ENCODE measurements at regions not wholly inside any gene's neighbourhood (a gene's known extent, or its start where the extent isn't known, plus 50 kb on each side); places are given as distances from the start of the nearest gene placed in this dataset.

DNA sequence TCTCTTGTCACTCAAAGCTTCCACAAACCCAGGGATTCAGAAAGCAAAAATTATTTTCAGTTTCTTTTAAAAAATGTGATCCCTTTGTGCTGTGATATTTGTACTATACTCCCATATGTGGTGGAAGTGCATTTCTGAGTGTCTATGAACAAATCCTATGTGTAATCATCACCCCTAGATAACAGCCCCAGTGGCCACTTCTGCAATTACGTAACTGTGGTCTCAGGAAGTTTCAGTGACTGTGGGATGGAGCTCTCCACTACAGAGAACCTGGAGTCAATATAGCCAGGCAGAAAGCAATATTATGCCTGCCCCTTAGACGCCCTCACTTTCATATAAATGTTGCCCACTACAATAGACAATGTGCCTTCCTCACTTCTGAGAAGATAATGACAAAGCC is 1101.7 kb upstream of the GHITM start:
- no peak for DNase-seq (ENCODE audit: low read depth, low spot score)

DNA sequence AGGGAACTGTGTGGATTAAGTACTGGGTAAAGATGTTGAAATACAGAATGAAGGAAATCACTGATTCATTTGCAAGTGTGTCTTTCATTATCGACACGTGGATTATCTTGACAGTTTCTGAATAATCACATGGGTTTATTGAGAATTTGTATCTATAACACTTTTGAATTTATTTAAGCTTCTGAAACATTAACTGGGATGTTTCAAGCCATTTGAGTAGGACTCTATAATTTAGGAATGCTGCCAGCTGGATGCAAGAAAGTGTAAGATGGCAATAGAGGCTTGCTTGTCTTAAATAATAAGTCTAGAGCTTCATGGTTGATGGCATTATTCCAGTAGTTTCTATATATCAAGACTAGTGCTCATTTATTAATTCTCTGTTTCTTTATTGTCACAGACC is 1100.7 kb upstream of the GHITM start:
- no peak for DNase-seq (ENCODE audit: low read depth, low spot score)

DNA sequence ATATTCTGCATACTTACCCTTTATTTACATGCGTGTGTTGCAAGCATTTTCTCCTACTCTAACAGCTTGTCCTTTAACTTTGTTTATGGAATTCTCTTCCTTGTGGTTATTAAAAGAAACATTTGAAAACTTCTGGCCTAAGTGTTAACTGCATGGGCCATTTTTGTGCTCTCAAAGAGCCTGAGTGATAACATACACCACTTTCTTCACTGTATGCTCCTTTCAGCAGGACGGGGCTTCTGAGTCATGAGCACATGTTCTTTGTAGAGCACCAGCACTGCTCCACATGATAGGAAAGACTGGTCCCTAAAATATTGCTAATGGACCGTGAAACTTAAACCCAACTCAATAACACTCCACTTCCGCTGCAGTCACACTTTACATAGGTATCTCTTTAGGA is 1093.6 kb upstream of the GHITM start:
- no peak for DNase-seq (ENCODE audit: low read depth, low spot score)

DNA sequence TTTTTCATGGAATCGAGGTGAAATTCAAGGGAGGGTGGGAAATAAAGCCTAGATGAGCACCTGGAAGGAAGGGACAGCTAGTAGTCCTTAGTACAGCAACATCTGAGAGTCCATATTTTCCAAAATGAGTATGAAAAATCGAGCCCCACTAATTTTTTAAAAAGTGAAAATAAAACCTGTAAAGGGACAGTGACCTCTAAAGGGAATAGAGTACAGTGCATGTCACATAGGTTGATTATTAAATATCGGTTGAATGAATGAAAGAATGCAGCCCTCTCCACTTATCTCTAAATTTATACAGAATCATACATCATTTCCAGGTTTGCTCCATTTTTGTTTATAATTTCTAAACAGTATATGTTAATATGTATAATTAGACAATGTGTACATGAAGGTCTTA is 1088.5 kb upstream of the GHITM start:
- no peak for DNase-seq (ENCODE audit: low read depth, low spot score)

DNA sequence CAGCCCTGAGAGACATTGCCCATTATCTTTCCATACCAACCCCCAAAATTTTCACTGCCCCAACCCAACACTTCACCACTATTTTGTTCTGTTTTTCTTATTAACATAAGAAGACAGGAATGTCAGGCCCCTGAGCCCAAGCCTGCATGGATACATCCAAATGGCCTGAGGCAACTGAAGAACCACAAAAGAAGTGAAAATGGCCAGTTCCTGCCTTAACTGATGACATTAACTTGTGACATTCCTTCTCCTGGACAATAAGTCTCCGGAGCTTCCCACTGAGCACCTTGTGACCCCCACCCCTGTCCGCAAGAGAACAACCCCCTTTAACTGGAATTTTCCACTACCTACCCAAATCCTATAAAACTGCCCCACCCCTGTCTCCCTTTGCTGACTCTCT is 1076.4 kb upstream of the GHITM start:
- no peak for DNase-seq (ENCODE audit: low read depth, low spot score)

DNA sequence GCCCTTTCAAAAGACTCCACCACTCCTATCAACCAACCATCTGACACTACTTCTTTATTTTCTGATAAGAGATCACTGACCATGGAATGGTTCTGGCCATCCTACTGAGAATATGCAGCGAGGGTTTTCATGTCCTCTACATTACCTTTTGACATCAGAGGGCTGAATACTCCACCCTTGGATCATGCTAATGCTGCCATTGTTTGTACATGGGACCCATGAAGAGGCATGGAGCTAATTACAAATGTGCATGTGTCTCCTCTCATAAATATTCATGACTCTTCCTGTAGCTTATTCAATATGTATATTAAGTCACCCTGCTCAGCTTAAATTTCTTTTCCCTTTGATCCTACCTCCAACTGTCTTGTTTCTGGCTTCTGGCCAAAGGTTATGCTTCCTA is 1065.8 kb upstream of the GHITM start:
- no peak for DNase-seq (ENCODE audit: low read depth, low spot score)

DNA sequence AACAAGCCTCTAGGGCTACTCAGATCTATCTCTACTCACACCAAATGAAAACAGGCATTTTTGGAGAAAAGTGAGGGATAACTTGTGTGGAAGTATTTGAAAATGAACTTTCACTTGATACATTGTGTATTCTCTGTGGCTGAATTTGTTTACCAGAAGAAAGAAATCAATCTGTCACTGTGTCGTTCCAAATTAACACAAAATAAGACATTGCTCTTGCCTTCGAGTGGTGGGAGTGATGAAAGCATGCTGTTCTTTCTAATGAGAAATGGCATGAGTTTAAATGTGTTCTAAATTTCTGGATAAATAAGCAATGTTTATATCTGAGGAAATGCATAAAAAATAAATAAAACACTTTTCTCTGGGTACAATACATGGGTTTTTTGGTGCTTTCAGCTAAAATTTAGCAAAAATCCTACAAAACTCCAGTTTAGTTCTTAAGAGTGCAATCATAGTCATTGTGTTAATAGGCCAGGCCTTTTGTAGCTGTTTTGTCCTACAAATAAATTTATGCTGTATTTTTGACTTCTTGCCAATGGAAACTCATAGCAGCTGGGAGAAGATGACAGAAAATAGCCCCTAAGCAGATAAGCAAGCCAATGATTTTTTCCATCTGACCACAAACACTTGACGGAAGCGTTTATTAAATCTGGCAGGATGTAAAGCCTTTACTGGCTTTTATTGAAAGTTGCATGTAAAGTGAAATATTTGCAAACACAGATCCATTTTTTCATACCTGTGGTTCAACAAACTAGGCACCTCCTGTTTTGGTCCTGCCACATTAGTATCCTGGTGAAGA is 1064.1 kb upstream of the GHITM start:
- DNase-seq (ENCODE audit: low read depth, low spot score), result no peak

DNA sequence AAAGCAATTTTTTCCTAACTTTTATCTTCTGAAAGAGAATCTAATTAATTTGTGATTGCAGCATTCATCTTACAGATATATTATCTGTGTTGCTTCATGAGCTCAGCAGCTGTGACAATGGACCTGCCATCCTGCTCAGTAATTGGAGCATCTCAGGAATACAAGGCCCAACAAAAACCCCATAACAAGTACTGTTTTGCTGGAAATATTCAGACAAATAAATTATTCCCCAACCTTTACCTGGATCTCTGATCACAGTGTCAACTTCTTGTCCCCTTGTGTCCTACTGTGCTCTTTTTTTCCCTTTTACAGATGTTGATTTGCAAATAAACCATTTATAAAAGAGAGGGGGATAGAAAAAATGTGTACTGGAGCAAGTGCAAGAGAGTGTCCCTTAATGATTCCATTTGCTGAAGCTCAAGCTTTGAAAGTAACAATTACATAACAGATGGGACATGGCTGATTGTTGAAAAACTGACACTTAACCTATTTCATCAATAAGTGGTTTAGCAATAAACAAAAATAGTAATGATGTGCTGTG is 1063.4 kb upstream of the GHITM start:
- DNase-seq (ENCODE audit: low read depth, low spot score), result no peak

DNA sequence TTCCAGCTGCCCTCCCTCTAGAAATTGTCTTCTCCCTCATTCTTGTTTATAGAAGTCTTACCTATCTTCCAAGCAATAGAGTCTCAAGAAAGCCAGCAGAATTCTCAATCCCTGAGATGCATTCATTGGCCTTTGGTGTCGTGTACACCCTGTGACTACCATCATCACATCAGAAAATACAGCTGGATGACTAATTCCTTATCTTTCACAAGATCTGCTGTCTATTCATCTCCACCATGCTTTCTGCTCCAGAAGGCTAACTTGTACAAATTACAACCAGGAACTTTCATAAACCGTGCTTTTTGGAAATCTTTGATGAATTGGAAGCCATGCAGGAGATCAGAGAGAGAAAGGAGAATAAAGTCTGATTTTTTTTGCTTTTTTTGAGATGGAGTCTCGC is 1062.9 kb upstream of the GHITM start:
- DNase-seq (ENCODE audit: low read depth, low spot score), result no peak

DNA sequence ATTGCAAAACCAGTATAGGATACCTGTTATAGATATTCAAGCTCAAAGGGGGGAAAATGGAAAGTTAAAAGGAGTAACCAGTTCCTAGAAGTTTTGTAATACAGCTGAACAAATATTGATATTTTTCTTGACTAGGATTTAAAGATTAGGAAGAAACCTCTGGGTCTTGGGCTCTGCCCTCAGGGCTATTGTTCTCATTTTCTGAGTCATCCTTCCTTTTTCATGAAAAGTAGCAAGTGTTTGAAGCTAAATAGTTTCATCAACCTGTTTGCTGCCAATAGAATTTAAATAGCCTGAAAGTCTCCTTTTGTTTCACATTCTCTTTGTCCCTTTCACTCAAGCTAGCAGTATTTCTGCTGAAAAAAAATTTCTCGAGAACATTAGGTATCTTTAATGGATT is 1061.1 kb upstream of the GHITM start:
- DNase-seq (ENCODE audit: low read depth, low spot score), result no peak

DNA sequence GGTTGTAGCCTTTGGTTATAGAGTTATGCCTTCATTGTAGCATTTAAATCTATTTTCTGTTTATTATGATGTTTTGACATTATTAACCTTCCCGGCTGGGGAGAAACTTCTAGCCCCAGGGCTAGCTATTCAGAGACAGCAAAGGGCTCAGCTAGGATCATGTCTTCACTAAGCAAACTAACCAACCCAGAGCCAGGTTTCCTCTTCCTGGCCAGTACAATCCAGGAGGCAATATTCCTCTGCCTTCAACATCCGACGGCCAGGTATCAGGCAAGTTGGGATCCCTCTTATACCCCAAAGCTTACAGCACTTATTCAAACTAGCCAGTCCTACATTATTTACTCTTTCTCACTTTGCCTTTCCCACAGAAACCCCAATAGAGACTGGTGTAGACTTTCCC is 1060.7 kb upstream of the GHITM start:
- no peak for DNase-seq (ENCODE audit: low read depth, low spot score)

DNA sequence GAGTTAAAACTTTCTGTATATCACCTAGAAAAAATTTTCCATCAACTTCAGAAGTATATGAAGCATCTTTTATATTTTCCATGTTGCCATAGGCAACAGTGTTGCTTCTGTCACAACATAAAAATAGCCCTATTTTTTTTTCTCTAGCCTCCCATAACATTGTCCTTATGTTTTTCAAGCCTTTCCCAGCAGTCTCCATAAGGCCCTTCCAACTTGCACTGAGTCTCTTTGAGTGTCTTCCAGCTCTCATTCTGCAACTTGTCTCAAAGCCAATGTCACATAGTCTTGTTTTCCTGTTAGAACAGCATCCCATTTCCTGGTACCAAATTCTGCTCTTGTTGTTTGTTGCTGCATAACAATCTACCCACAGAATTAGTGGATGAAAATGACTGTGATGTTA is 1055.5 kb upstream of the GHITM start:
- no peak for DNase-seq (ENCODE audit: low read depth, low spot score)

DNA sequence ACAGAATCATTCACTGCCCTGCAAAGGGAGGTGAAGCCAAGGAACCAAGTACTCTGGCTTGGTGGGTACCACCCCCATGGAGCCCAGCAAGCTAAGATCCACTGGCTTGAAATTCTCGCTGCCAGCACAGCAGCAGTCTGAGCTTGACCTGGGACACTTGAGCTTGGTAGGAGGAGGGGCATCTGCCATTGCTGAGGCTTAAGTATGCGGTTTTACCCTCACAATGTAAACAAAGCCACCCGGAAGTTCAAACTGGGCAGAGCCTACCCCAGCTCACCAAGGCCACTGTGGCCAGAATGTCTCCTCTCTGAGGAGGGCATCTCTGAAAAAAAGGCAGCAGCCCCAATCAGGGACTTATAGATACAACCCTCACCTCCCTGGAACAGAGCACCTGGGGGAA is 1050.0 kb upstream of the GHITM start:
- no peak for DNase-seq (ENCODE audit: low read depth, low spot score)

DNA sequence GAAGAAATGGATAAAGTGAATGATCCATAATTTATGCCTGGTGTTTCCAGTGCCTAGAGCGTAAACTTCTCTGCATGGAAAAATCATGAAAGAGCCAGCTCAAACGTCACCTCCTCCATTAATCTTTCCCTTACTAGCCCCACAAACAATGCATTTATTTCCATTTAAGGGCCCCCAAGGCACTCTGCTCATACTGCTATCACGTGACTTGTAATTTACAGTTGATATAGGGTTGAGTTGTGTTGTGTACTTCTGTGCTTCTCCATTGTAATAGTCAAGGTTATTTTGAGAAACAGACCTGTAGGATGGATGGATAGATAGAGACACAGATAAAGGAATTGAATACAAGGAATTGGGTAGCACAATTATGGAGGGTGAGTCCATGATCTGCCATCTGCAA is 1034.7 kb upstream of the GHITM start:
- DNase-seq (ENCODE audit: low read depth, low spot score), result no peak

DNA sequence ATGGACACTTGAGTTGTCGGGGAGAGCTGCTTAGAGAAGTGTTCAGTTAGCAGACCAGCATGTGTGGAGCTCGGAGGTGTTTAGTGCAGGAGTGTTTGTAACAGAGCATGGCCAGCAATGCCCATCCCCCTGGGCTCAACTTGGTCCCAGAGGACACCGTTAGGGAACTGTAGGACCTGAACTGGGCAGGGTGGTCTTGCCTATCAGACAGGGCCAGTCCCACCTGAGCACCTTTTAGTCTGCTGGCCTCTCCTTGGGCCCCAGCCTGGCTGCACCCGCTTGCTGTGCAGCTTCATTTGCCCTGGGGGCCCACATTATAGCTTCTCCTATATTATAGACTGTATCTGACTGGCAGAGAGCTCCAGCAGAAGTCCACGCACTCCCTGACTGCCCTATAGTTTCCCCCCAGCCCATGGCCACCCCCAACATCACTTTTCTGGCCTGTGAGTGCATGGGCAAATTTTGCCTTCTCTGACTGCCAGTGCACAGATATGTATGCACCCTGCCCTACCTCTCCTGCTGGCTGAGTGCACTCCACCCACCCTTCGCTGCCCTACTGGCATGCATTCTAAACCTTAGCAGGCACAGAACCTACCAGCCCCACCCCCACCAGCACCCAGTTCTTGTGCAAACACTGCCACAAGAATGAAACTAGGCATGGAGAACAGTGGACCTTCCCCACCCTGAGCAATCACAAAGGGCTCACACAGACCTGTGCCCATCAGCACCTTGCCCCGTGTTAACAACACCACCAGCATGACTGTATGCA is 1030.6 kb upstream of the GHITM start:
- DNase-seq (ENCODE audit: low read depth, low spot score), result no peak

DNA sequence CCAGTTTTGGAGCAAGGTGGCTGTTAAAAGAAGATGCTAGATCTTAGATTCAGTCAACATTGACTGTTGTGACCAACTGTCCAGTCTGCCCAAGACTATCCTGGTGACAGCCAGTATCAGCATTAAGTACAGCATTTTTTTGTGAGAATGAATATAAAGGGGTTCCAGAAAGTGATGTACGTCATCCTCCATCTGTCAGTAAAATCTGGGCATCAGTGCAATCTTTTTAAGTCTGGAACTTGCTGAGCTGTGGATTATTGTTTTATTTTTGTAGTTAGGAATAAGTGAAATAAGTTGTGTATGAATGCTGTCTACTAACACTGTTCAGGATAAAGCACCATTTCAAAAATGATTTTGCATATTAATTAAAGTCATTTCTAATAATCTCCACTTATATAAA is 1020.0 kb upstream of the GHITM start:
- DNase-seq (ENCODE audit: low read depth, low spot score), result no peak

DNA sequence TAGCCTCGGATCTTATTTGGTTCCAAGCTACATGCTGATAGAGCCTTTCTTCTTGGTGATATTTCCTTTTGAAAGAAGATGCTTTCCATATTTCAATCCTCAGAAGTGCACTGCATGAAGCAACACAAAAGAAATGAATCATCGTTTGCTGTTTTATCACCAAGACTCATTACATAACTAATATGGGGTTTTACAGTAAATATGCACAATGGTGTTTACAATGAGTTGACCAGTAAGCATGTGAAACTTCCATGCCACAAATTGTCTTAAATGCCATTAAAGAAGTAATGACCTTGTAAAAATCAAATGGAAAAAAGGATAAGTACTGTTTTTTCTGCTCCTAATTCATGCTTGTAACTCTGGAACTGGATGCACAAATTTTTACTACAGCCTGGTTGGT is 1017.0 kb upstream of the GHITM start:
- DNase-seq (ENCODE audit: low read depth, low spot score), result no peak

DNA sequence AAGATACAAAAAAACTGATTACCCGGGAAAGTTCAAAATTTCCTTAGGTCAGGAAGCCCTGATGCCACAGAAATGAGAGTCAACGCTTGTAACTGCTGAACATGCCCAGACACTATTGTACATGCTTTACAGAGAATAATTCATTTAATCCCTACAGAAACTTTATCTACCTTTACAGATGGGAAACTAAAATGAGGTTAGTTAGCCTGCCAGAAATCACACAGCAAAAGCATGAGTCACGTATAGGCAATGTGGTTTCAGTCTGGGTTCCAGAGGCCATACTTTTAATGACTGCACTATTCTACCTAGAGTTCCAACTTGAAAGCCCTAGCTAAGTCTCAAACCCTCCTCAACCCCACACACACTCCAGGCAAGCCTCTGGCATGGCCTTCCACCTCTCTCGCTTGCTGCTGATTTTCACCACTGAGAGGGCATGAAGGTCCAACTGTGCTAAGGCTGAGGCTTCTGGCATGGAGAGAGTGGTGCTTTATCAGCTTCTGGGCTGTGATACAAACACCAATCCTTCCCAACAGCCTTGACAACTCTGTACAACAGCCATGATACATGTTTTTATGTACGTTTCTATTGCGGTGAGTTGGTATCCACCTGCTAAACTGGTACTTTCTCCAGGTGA is 1011.2 kb upstream of the GHITM start:
- no peak for DNase-seq (ENCODE audit: low read depth, low spot score)

DNA sequence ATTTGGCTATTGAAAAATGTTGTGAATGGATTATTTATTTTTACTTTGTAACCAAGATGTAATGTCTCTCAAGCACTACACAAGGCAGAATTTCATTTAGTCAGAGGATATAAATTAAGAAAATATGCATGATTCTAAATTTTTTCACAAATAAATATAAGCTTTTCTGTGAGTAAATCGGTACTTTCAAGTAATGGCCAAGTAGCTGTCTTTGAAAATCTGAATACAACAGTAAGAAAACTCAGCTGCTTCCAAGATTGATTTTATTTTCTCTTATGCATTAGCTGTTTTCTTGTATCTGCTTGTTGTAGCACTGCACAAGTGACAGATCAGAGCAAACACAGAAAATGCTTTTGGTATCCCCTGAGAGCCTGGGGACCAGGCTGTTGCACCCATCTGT is 998.5 kb upstream of the GHITM start:
- DNase-seq (ENCODE audit: low read depth, low spot score), result no peak

DNA sequence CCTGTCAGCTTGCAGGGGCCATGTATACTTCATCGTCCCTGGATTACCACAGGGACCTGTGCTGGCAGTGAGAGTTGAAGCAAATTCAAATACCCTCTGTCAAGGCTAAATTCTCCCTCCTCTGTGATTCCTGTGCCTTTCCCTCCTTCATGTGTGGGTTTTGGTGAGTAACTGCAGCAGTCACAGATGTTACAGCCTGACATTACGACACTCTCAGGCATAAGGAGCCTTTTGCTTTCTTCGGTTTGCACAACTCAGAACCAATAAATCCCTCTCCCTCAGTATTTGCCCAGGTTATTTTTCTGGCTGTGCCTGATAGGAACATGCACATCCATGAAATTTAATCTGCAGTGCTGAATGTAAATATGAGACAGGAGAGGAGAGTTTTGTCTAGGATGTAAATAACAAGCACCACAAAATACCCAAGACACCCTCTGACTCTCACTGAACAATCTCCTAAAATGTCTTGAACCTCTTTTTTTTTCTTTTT is 997.2 kb upstream of the GHITM start:
- DNase-seq (ENCODE audit: low read depth, low spot score), result no peak

DNA sequence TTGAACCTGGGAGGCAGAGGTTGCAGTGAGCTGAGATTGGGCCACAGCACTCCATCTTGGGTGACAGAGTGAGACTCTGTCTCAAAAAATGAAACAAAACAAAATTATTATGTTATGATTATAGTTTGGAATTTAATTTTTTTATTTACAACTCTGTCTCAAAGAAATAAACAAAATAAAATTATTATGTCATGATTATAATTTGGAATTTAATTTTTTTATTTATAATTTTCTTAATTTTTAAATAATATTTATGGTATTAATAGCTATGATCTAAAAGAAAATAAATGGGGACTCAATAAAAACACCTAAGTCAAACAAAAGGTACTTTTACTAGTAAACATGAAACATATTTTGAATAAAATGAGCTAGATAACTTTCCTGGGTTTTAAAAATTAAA is 994.8 kb upstream of the GHITM start:
- DNase-seq (ENCODE audit: low read depth, low spot score), result no peak

DNA sequence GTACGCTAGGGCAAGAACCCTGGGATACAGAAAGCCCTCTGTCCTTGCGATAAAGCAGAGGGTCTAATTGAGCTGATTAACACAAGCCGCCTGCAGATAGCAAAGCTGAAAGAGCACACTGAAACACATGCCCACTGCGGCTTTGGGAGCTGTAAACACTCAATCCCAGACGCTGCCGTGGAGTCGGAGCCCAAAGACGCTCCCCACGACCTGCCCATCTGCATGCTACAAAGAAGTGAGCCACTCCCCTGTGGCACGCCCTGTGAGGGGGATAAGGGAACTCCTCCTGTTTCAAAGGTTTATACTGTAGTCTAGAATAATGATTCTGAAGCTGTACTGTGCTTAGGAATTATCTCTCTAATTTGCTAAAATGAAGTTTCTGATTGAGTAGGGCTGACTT is 985.6 kb upstream of the GHITM start:
- DNase-seq (ENCODE audit: low read depth, low spot score), result no peak
